ENCODE measurements at regions not wholly inside any gene's neighbourhood (a gene's known extent, or its start where the extent isn't known, plus 50 kb on each side); places are given as distances from the start of the nearest gene placed in this dataset.

DNA sequence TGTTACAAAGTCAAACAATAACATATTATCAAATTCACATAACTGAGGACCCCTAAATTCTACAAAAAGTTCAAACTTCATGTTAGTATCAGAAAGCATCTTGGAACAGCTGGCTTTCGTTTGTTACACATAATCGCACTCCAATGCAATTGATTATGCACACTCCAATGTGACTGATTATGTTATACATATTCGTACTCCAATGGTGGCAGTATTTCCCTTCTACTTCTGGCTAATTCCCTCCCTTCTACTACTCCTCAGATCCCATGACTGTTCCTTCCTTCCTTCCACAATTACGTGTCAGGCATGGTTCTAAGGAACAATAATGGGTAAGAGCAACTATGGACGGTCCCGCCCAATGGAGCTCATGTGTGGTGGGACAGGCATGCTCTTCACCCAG, 137.1 kb upstream of the CCDC150 start:
- Histone ChIP-seq H3K4me3 (ENCODE audit: low read depth, low read length, poor library complexity, severe bottlenecking) (no peak overlapping the region), H3K4me2 (ENCODE audit: low read length) (no peak overlapping the region), H3K9ac (ENCODE audit: low read length) (no peak overlapping the region), H3K4me1 (ENCODE audit: insufficient read depth, low read length, severe bottlenecking) (no peaks in the 10 kb centered on the region), H3K9me3 (ENCODE audit: low read length) (no peaks in the 10 kb centered on the region), H4K20me1 (ENCODE audit: insufficient read depth, low read length) (no peaks in the 10 kb centered on the region), H3K9me2 (ENCODE audit: low read depth, low read length) (no peaks in the 10 kb centered on the region), H3F3A (ENCODE audit: insufficient read depth, low read length) (no peaks in the 10 kb centered on the region), H3K27ac (ENCODE audit: low read depth, low read length, poor library complexity, severe bottlenecking) (no peak overlapping the region), H2AFZ (ENCODE audit: low read length) (no peak overlapping the region), H3K27me3 (ENCODE audit: insufficient read depth, low read length) (no peaks in the 10 kb centered on the region), H3K36me3 (ENCODE audit: insufficient read depth, low read length) (no peaks in the 10 kb centered on the region), H3K79me2 (ENCODE audit: insufficient read depth, low read length) (no peaks in the 10 kb centered on the region)
- TF ChIP-seq CTCF (IDR thresholded peaks at IDR 0.05; ENCODE audit: low read length) (no peak), EZH2 (IDR thresholded peaks at IDR 0.05; ENCODE audit: borderline replicate concordance, low read length) (no peak)

DNA sequence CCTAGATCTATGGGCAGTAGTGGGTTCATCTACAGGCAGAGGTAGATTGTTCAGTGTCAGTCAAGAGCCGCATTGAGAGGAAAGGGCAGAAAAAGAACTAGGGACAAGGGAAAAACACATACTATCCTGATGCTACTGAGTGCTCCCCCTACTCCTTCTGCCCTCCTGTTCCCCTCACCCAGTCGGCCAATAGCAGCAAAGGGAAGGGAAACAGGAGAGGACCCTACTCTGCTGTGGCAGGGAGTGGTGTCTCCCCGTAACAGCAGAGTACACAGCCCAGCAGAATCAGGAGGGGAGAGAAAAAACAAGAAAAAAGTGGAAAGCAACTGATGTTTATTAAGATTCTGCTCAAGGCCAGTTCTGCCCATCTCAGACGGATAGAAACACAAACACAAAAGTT, 136.1 kb upstream of the CCDC150 start:
- Histone ChIP-seq H3K4me2 (ENCODE audit: low read length) (no peak overlapping the region), H3K27ac (ENCODE audit: low read depth, low read length, poor library complexity, severe bottlenecking) (no peak overlapping the region), H3K4me1 (ENCODE audit: insufficient read depth, low read length, severe bottlenecking) (no peaks in the 10 kb centered on the region), H4K20me1 (ENCODE audit: insufficient read depth, low read length) (no peaks in the 10 kb centered on the region), H3K27me3 (ENCODE audit: insufficient read depth, low read length) (no peaks in the 10 kb centered on the region), H3F3A (ENCODE audit: insufficient read depth, low read length) (no peaks in the 10 kb centered on the region), H2AFZ (ENCODE audit: low read length) (no peak overlapping the region), H3K4me3 (ENCODE audit: low read depth, low read length, poor library complexity, severe bottlenecking) (no peak overlapping the region), H3K36me3 (ENCODE audit: insufficient read depth, low read length) (no peaks in the 10 kb centered on the region), H3K9me3 (ENCODE audit: low read length) (no peaks in the 10 kb centered on the region), H3K9me2 (ENCODE audit: low read depth, low read length) (no peaks in the 10 kb centered on the region), H3K79me2 (ENCODE audit: insufficient read depth, low read length) (no peaks in the 10 kb centered on the region), H3K9ac (ENCODE audit: low read length) (no peak overlapping the region)
- TF ChIP-seq CTCF (IDR thresholded peaks at IDR 0.05; ENCODE audit: low read length) (no peak), EZH2 (IDR thresholded peaks at IDR 0.05; ENCODE audit: borderline replicate concordance, low read length) (no peak)

DNA sequence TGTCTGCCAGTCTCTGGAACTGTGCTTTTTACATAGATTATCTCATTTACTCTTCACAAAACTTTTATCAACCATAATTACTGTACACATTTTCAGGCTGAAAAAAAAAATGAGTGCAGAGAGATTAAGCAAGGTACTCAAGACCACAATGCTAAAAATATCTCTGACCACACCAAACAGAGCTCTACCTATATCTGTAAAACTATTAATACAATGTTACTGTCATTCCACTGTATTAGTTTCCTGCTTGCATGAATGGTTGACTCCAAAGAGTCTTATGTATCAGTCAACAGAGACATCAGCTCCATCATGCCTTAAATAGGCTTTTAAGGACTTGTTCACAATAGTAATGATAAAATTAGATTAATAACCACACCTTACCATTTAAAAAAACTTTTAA, 134.7 kb upstream of the CCDC150 start:
- H3K79me2 ChIP-seq (ENCODE audit: insufficient read depth, low read length) = no peaks in the 10 kb centered on the region
- H3K27me3 ChIP-seq (ENCODE audit: insufficient read depth, low read length) = no peaks in the 10 kb centered on the region
- H3K4me3 ChIP-seq (ENCODE audit: low read depth, low read length, poor library complexity, severe bottlenecking) = no peak overlapping the region
- no peaks in the 10 kb centered on the region for H3K9me3 ChIP-seq (ENCODE audit: low read length)
- no peaks in the 10 kb centered on the region for H3K36me3 ChIP-seq (ENCODE audit: insufficient read depth, low read length)
- no peak overlapping the region for H3K9ac ChIP-seq (ENCODE audit: low read length)
- no peaks in the 10 kb centered on the region for H4K20me1 ChIP-seq (ENCODE audit: insufficient read depth, low read length)
- no peaks in the 10 kb centered on the region for H3F3A ChIP-seq (ENCODE audit: insufficient read depth, low read length)
- H2AFZ ChIP-seq (ENCODE audit: low read length) = no peak overlapping the region
- no peak for TF ChIP-seq CTCF (IDR thresholded peaks at IDR 0.05; ENCODE audit: low read length)
- TF ChIP-seq EZH2 (IDR thresholded peaks at IDR 0.05; ENCODE audit: borderline replicate concordance, low read length) = no peak
- H3K4me1 ChIP-seq (ENCODE audit: insufficient read depth, low read length, severe bottlenecking) = no peaks in the 10 kb centered on the region
- no peaks in the 10 kb centered on the region for H3K9me2 ChIP-seq (ENCODE audit: low read depth, low read length)
- no peak overlapping the region for H3K27ac ChIP-seq (ENCODE audit: low read depth, low read length, poor library complexity, severe bottlenecking)
- no peak overlapping the region for H3K4me2 ChIP-seq (ENCODE audit: low read length)

Data from OCI-LY1 (cell line).